Thoracic aorta (tissue), 2 donors: ENCODE measurements at regions not wholly inside any gene's neighbourhood (a gene's known extent, or its start where the extent isn't known, plus 50 kb on each side); places are given as distances from the start of the nearest gene placed in this dataset.

Experiments used
- ATAC-seq: fragments of 150-250 bp; one replicate; pipeline ENCODE4 v1.8.0; 2017; ENCODE audit warnings: low read depth; ENCODE audit not compliant: insufficient number of reproducible peaks, low FRiP score
- DNase-seq: peaks from one replicate; pipeline ENCODE4 v3.0.0-alpha.2; 2020; ENCODE audit warnings: low spot score
- H3K27ac ChIP-seq, 2 donors: fragments of 200-600 bp; sonication (generic); 1 replicate in 1 of 2; 2 replicates in 1 of 2; pipeline ENCODE4 v1.5.1; 2016; ENCODE audit warnings: mild to moderate bottlenecking in 2 of 2, moderate library complexity in 2 of 2
- H3K27me3 ChIP-seq: fragments of 200-600 bp; sonication (generic); replicated peaks from 2 replicates; pipeline ENCODE4 v1.6.0; 2016; ENCODE audit warnings: mild to moderate bottlenecking; ENCODE audit not compliant: insufficient read depth
- H3K36me3 ChIP-seq: fragments of 200-600 bp; sonication (generic); one replicate; pipeline ENCODE4 v1.5.1; 2016
- H3K4me1 ChIP-seq, 2 donors: fragments of 200-600 bp; sonication (generic); 1 replicate in 1 of 2; 2 replicates in 1 of 2; pipeline versions ENCODE4 v1.5.1 to v1.6.0; 2016; ENCODE audit warnings: low read depth in 2 of 2, mild to moderate bottlenecking in 1 of 2; ENCODE audit not compliant: control insufficient read depth in 1 of 2
- H3K4me3 ChIP-seq: fragments of 200-600 bp; sonication (generic); 2 replicates; pipeline ENCODE4 v1.5.1; 2016; ENCODE audit warnings: mild to moderate bottlenecking
- H3K9me3 ChIP-seq: fragments of 200-600 bp; sonication (generic); 2 replicates; pipeline ENCODE4 v1.5.1; 2016
- TF ChIP-seq, protein P1 (sequence below): fragments of 200-600 bp; sonication (generic); IDR thresholded peaks from one replicate; pipeline ENCODE4 v1.5.1; 2019; ENCODE audit warnings: antibody characterized with exemption

DNA sequence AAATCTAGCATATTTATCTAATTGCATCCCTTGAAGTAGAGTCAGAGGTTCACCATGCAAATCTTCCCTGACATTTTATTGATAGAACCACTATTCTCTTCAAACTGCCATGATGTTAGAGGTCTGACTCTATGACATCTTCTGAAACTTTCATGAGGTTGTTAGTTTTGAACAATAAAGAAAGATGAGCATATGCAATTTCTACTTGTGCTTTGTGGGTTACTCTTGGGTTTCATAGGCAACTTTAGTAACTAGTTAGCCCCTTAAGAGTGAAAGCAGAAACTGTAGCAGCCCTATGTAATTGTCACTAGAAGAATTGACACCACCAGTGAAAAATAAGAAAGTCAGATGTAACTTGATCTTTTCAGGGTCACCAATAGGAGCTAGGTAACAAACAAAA, 53.1 kb upstream of the ZEB2 start:
- ATAC-seq (no peak), DNase-seq (no peak)
- H3K27me3 ChIP-seq: no peaks in the 10 kb centered on the region
- TF ChIP-seq, protein P1, sequence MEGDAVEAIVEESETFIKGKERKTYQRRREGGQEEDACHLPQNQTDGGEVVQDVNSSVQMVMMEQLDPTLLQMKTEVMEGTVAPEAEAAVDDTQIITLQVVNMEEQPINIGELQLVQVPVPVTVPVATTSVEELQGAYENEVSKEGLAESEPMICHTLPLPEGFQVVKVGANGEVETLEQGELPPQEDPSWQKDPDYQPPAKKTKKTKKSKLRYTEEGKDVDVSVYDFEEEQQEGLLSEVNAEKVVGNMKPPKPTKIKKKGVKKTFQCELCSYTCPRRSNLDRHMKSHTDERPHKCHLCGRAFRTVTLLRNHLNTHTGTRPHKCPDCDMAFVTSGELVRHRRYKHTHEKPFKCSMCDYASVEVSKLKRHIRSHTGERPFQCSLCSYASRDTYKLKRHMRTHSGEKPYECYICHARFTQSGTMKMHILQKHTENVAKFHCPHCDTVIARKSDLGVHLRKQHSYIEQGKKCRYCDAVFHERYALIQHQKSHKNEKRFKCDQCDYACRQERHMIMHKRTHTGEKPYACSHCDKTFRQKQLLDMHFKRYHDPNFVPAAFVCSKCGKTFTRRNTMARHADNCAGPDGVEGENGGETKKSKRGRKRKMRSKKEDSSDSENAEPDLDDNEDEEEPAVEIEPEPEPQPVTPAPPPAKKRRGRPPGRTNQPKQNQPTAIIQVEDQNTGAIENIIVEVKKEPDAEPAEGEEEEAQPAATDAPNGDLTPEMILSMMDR: no peak
- H3K9me3 ChIP-seq: no peaks in the 10 kb centered on the region
- H3K4me3 ChIP-seq: no peak overlapping the region
- no peaks in the 10 kb centered on the region for H3K4me1 ChIP-seq
- no peaks in the 10 kb centered on the region for H3K36me3 ChIP-seq
- H3K27ac ChIP-seq: no peak overlapping the region

DNA sequence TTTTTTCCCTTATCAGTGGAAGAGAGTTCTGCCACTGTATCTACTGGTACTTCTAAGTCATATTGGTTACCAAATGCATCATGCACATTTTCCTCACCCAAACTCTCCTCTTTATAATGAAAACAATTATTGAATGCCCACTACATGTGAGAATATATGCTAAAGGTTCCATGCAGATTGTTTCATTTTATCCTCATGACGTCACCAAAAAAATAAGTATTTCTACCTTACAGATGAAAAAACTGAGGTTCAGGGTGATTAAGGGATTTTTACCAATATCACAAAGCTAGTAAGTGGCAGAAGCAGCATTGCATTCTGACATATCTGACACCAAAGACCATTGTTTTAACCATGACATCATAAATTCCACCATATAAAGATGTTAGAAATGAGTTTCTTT, 51.9 kb upstream of the ZEB2 start:
- no peak for DNase-seq
- no peak overlapping the region for H3K4me3 ChIP-seq
- no peaks in the 10 kb centered on the region for H3K4me1 ChIP-seq
- H3K36me3 ChIP-seq: no peaks in the 10 kb centered on the region
- ATAC-seq: no peak
- H3K27me3 ChIP-seq: no peaks in the 10 kb centered on the region
- TF ChIP-seq, protein P1: no peak
- H3K27ac ChIP-seq: no peak overlapping the region
- no peaks in the 10 kb centered on the region for H3K9me3 ChIP-seq

DNA sequence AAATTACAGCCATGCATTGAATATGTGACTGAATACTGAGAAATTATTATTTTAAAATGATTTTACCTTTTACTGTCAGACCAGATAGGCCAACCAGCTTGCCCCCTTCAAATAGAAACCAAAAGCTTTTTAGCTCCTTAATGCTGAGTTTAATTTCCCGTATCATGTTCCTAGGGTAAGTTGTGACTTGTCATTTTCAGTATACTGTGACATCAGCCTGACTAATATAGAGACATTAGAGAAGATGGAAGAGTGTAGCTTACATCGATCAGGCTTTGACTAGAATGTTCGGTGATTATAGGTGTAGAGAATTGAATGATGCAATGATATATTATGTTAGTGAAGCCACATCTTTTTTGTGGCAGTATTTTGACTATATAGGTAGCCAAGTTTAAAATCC, 50.6 kb upstream of the ZEB2 start:
- H3K27me3 ChIP-seq: no peaks in the 10 kb centered on the region
- no peaks in the 10 kb centered on the region for H3K36me3 ChIP-seq
- TF ChIP-seq, protein P1: no peak
- ATAC-seq (no peak), DNase-seq (no peak)
- no peak overlapping the region for H3K4me3 ChIP-seq
- H3K4me1 ChIP-seq: no peaks in the 10 kb centered on the region
- H3K27ac ChIP-seq: no peak overlapping the region
- H3K9me3 ChIP-seq: no peaks in the 10 kb centered on the region
